Stomach (tissue), 4 donors: ENCODE measurements at regions not wholly inside any gene's neighbourhood (a gene's known extent, or its start where the extent isn't known, plus 50 kb on each side); places are given as distances from the start of the nearest gene placed in this dataset.

Experiments
- CTCF ChIP-seq, 7 experiments: fragments of 450-650 bp in 4 of 7; fragments of 200-600 bp in 3 of 7; sonication (generic) in 3 of 7; IDR thresholded peaks; one replicate each; pipeline ENCODE4 v1.5.1; 2016 to 2019; ENCODE audit warnings: antibody characterized with exemption in 7 of 7, control low read depth in 2 of 7, mild to moderate bottlenecking in 1 of 7
- POLR2A ChIP-seq, 4 donors: fragments of 450-650 bp; IDR thresholded peaks; one replicate each; pipeline ENCODE4 v1.6.1; 2016; ENCODE audit warnings: antibody characterized with exemption in 4 of 4, control low read depth in 2 of 4, mild to moderate bottlenecking in 1 of 4, moderate library complexity in 1 of 4
- POLR2AphosphoS5 ChIP-seq, 3 donors: sonication (generic); formaldehyde crosslinking; IDR thresholded peaks; one replicate each; pipeline ENCODE4 v1.6.1; 2016; ENCODE audit warnings: antibody characterized with exemption in 3 of 3

GRCh38 chr10:128463991-128464760 is 338.0 kb upstream of the MKI67 start:
- TF ChIP-seq CTCF (IDR thresholded peaks at IDR 0.05) (no peak), POLR2A (IDR thresholded peaks at IDR 0.05) (no peak), POLR2AphosphoS5 (IDR thresholded peaks at IDR 0.05) (no peak)
